ENCODE measurements at regions not wholly inside any gene's neighbourhood (a gene's known extent, or its start where the extent isn't known, plus 50 kb on each side); places are given as distances from the start of the nearest gene placed in this dataset.
"Not testable (repeated sequence)": the region's sequence is repeated elsewhere in the genome, so short reads cannot be mapped to it uniquely, and the experiment has no call there.

GRCh38 chr4:31748382-31748781, 1028.2 kb downstream of the PCDH7 start:
- DNase-seq (ENCODE audit: low read depth in 3 of 3): no peak

- DNase-seq (ENCODE audit: low read depth in 3 of 3): not testable (repeated sequence)
These were observed 1030.4 kb downstream of the PCDH7 start for GRCh38 chr4:31750581-31750980.

GRCh38 chr4:31755751-31756150, 1035.6 kb downstream of the PCDH7 start:
- no peak for DNase-seq (ENCODE audit: low read depth in 3 of 3)

GRCh38 chr4:31768756-31769155, 1048.6 kb downstream of the PCDH7 start:
- DNase-seq (ENCODE audit: low read depth in 3 of 3): no peak

GRCh38 chr4:31783311-31783710, 1063.1 kb downstream of the PCDH7 start:
- no peak for DNase-seq (ENCODE audit: low read depth in 3 of 3)

GRCh38 chr4:31784558-31784957, 1064.4 kb downstream of the PCDH7 start:
- no peak for DNase-seq (ENCODE audit: low read depth in 3 of 3)

GRCh38 chr4:31787701-31788100, 1067.5 kb downstream of the PCDH7 start:
- no peak for DNase-seq (ENCODE audit: low read depth in 3 of 3)

- no peak for DNase-seq (ENCODE audit: low read depth in 3 of 3)
These were observed 1068.5 kb downstream of the PCDH7 start for GRCh38 chr4:31788676-31789075.

- DNase-seq (ENCODE audit: low read depth in 3 of 3): no peak
These were observed 1071.5 kb downstream of the PCDH7 start for GRCh38 chr4:31791666-31792065.

- DNase-seq (ENCODE audit: low read depth in 3 of 3): no peak
These were observed 1073.7 kb downstream of the PCDH7 start for GRCh38 chr4:31793907-31794306.

GRCh38 chr4:31797052-31797451, 1076.9 kb downstream of the PCDH7 start:
- DNase-seq (ENCODE audit: low read depth in 3 of 3): not testable (repeated sequence)

- no peak for DNase-seq (ENCODE audit: low read depth in 3 of 3)
These were observed 1083.5 kb downstream of the PCDH7 start for GRCh38 chr4:31803526-31804195.

GRCh38 chr4:31807036-31807435, 1086.9 kb downstream of the PCDH7 start:
- no peak for DNase-seq (ENCODE audit: low read depth in 3 of 3)

- DNase-seq (ENCODE audit: low read depth in 3 of 3): no peak
These were observed 1124.2 kb downstream of the PCDH7 start for GRCh38 chr4:31844350-31844749.

GRCh38 chr4:31851946-31852345, 1131.8 kb downstream of the PCDH7 start:
- DNase-seq (ENCODE audit: low read depth in 3 of 3): no peak

- DNase-seq (ENCODE audit: low read depth in 3 of 3): no peak
These were observed 1157.3 kb downstream of the PCDH7 start for GRCh38 chr4:31877429-31877828.

- not testable (repeated sequence) for DNase-seq (ENCODE audit: low read depth in 3 of 3)
These were observed 1160.7 kb downstream of the PCDH7 start for GRCh38 chr4:31880837-31881236.

- DNase-seq (ENCODE audit: low read depth in 3 of 3): no peak
These were observed 1176.2 kb downstream of the PCDH7 start for GRCh38 chr4:31896349-31896748.

GRCh38 chr4:31905363-31905762, 1185.2 kb downstream of the PCDH7 start:
- no peak for DNase-seq (ENCODE audit: low read depth in 3 of 3)

- DNase-seq (ENCODE audit: low read depth in 3 of 3): no peak
These were observed 1188.1 kb downstream of the PCDH7 start for GRCh38 chr4:31908261-31908660.

GRCh38 chr4:31917334-31917733, 1197.2 kb downstream of the PCDH7 start:
- no peak for DNase-seq (ENCODE audit: low read depth in 3 of 3)

- no peak for DNase-seq (ENCODE audit: low read depth in 3 of 3)
These were observed 1198.7 kb downstream of the PCDH7 start for GRCh38 chr4:31918891-31919290.

GRCh38 chr4:31923634-31924033, 1203.5 kb downstream of the PCDH7 start:
- DNase-seq (ENCODE audit: low read depth in 3 of 3): no peak

- DNase-seq (ENCODE audit: low read depth in 3 of 3): no peak
These were observed 1209.6 kb downstream of the PCDH7 start for GRCh38 chr4:31929676-31930345.

Measured in stimulated activated CD4-positive, alpha-beta T cell treated with anti-CD3 and anti-CD28 coated beads, TNF-alpha, amount 100 ng/mL, for 24 hours (primary cell).